Prostate gland (tissue), 2 donors: ENCODE measurements at regions not wholly inside any gene's neighbourhood (a gene's known extent, or its start where the extent isn't known, plus 50 kb on each side); places are given as distances from the start of the nearest gene placed in this dataset.
"Not testable (repeated sequence)": the region's sequence is repeated elsewhere in the genome, so short reads cannot be mapped to it uniquely, and the experiment has no call there.

Source experiments
- DNase-seq: peaks from one replicate; pipeline ENCODE4 v3.0.0-alpha.2; 2019; ENCODE audit warnings: low spot score
- H3K27ac ChIP-seq, 2 donors: fragments of 200-600 bp; sonication (generic); 2 replicates each; pipeline ENCODE4 v1.5.1; 2017 to 2019
- H3K27me3 ChIP-seq: fragments of 200-600 bp; sonication (generic); replicated peaks from 2 replicates; pipeline ENCODE4 v1.5.1; 2019; ENCODE audit not compliant: insufficient read depth
- H3K36me3 ChIP-seq, 2 donors: fragments of 200-600 bp; sonication (generic); 1 replicate in 1 of 2; 2 replicates in 1 of 2; pipeline versions ENCODE4 v1.5.1 to v1.8.1; 2017 to 2019
- H3K4me1 ChIP-seq: fragments of 200-600 bp; sonication (generic); replicated peaks from 2 replicates; pipeline ENCODE4 v1.5.1; 2019
- H3K4me3 ChIP-seq, 2 donors: fragments of 200-600 bp; sonication (generic); 2 replicates each; pipeline ENCODE4 v1.5.1; 2017 to 2019
- H3K9me3 ChIP-seq: fragments of 200-600 bp; sonication (generic); 2 replicates; pipeline ENCODE4 v1.5.1; 2017
- CTCF ChIP-seq, 4 experiments: fragments of 200-600 bp in 2 of 4; fragments of 450-650 bp in 2 of 4; sonication (generic) in 2 of 4; IDR thresholded peaks; 1 replicate in 3 of 4; 2 replicates in 1 of 4; pipeline ENCODE4 v1.5.1; 2016 to 2019; ENCODE audit warnings: antibody characterized with exemption in 4 of 4, mild to moderate bottlenecking in 2 of 4, moderate library complexity in 2 of 4
- POLR2A ChIP-seq: fragments of 450-650 bp; IDR thresholded peaks from one replicate; pipeline ENCODE4 v1.6.1; 2016; ENCODE audit warnings: antibody characterized with exemption, mild to moderate bottlenecking
- POLR2AphosphoS5 ChIP-seq: sonication (generic); formaldehyde crosslinking; IDR thresholded peaks from one replicate; pipeline ENCODE4 v1.6.1; 2017; ENCODE audit warnings: antibody characterized with exemption
- WGBS: methylation state at CpG from one replicate; pipeline ENCODE4 v1.1.5; 2018; 5-methylcytosine and 5-hydroxymethylcytosine counted together
- intact Hi-C: fragments of 100-400 bp; cut with DNase I; formaldehyde crosslinking; loops from one replicate; pipeline ENCODE4 v1.14.2; 2022

GRCh38 chr11:81787584-81788049 lies 946.0 kb downstream of the FAM181B start:
- TF ChIP-seq POLR2AphosphoS5 = no peak
- TF ChIP-seq CTCF (IDR thresholded peaks at IDR 0.05) = no peak
- TF ChIP-seq POLR2A = no peak
- H3K4me3 ChIP-seq = no peak overlapping the region
- no peaks in the 10 kb centered on the region for H3K36me3 ChIP-seq
- no peaks in the 10 kb centered on the region for H3K4me1 ChIP-seq
- no peaks in the 10 kb centered on the region for H3K9me3 ChIP-seq
- DNase-seq = no peak
- no peaks in the 10 kb centered on the region for H3K27me3 ChIP-seq
- intact Hi-C loops = no loop called here
- H3K27ac ChIP-seq = no peak overlapping the region
- WGBS = 18% methylated on average over 1 of the region's 1 CpG

DNA sequence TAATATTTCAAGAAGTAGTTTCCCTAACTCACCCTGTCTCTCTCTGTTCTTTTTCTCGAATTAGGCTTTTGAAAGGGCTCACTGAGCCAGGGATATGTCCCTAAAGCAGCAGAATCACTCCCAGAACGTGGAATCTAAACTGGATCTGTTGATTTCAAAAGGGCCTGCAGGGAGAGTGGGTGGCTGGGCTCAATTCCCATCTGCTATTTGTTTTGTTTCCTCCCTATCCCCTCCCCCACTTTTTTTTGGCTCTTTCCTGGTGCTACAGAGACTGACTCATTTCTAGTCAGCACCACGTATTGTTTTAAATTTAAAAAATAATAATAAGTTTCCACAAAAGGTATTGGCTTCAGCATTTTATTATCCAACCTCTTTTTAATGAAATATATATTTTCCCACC lies 961.5 kb downstream of the FAM181B start:
- 13% methylated on average over 3 of the region's 3 CpGs for WGBS
- TF ChIP-seq CTCF (IDR thresholded peaks at IDR 0.05) (no peak), POLR2AphosphoS5 (no peak), POLR2A (no peak)
- Histone ChIP-seq H3K27me3 (no peaks in the 10 kb centered on the region), H3K36me3 (no peaks in the 10 kb centered on the region), H3K4me3 (no peak overlapping the region), H3K9me3 (no peaks in the 10 kb centered on the region), H3K4me1 (no peaks in the 10 kb centered on the region), H3K27ac (no peak overlapping the region)
- no peak for DNase-seq
- intact Hi-C loops = no loop called here

- H3K4me3 ChIP-seq, H3K27ac ChIP-seq, intact Hi-C loops, H3K27me3 ChIP-seq, DNase-seq, H3K9me3 ChIP-seq, H3K36me3 ChIP-seq, H3K4me1 ChIP-seq: not testable (repeated sequence)
- WGBS = 59% methylated on average over 5 of the region's 5 CpGs
Measured at GRCh38 chr11:81769906-81770305, 963.8 kb downstream of the FAM181B start.

DNA sequence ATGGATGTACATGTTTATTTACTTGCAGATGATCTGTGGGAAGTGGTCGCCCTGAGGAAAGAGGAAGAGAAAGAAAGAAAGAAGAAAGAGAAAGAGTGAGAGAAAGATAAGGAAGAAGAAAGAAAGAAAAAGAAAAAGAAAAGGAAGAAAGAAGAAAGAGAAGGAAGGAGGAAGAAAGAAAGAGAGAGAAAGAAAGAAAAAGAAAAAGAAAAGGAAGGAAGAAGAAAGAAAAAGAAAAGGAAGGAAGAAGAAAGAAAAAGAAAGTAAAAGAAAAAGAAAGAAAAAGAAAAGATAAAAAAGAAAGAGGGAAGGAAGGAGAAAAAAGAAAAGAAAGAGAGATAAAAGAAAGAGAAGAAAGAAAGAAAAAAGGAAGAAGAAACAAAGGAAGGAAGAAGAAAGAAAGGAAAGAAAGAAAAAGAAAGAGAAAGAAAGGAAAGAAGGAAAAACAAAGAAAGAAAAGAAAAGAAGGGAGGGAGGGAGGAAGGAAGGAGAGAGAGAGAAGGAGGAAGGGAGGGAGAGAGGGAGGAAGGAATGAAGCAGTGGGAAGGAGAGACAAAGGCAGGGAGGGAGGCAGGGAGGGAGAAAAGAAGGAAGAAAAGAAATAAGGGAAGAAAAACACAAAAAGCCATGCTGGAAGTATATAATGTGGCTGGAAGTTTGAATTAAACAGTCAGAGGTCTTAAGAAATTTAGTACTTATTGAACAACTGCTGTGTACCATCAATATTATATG lies 976.6 kb downstream of the FAM181B start:
- Histone ChIP-seq H3K36me3 (no peaks in the 10 kb centered on the region), H3K27ac (no peak overlapping the region), H3K9me3 (no peaks in the 10 kb centered on the region), H3K4me1 (no peaks in the 10 kb centered on the region), H3K4me3 (no peak overlapping the region), H3K27me3 (no peaks in the 10 kb centered on the region)
- 89% methylated on average over 1 of the region's 1 CpG for WGBS
- no peak for TF ChIP-seq CTCF (IDR thresholded peaks at IDR 0.05)
- no peak for TF ChIP-seq POLR2A
- no peak for TF ChIP-seq POLR2AphosphoS5
- intact Hi-C loops = no loop called here
- no peak for DNase-seq

- no peak for DNase-seq
- TF ChIP-seq POLR2AphosphoS5 (no peak), CTCF (IDR thresholded peaks at IDR 0.05) (no peak), POLR2A (no peak)
- Histone ChIP-seq H3K27me3 (no peaks in the 10 kb centered on the region), H3K36me3 (no peaks in the 10 kb centered on the region), H3K4me3 (no peak overlapping the region), H3K4me1 (no peaks in the 10 kb centered on the region), H3K27ac (no peak overlapping the region), H3K9me3 (no peaks in the 10 kb centered on the region)
- WGBS = 89% methylated on average over 2 of the region's 2 CpGs
- intact Hi-C loops = no loop called here
Measured at GRCh38 chr11:81749245-81749644, 984.4 kb downstream of the FAM181B start.
